ENCODE measurements at regions not wholly inside any gene's neighbourhood (a gene's known extent, or its start where the extent isn't known, plus 50 kb on each side); places are given as distances from the start of the nearest gene placed in this dataset.
"Not testable (repeated sequence)": the region's sequence is repeated elsewhere in the genome, so short reads cannot be mapped to it uniquely, and the experiment has no call there.

DNA sequence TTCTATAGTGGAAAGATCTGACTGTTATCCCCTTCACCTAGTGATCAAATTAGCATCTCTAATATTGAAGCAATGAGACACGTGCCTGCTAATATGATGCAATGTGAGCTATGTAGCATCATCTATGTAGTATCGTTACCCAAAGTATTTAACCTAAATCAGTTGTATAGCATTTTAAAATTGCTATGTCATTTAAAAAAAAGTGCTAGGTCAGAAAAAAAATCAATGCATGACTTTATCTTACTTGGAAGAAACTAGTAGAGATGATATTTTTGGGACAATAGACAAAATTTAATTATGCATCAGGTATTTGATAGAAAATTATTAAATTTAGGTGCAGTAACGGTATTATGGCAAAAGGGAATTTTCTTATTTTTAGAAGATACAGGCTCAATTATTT lies 157.3 kb downstream of the CCDC71L start:
- DNase-seq (ENCODE audit: low read depth, low spot score), result no peak
- ChIA-PET POLR2A (no interaction called here), CTCF (interaction anchor here (1.0 kb wide), 1 partner anchor 39 kb away, joined by 5 read pairs; no protein-coding TSS in a partner anchor)
- no peak overlapping the region for H3K4me3 ChIP-seq (ENCODE audit: low read depth, low read length)
- TF ChIP-seq CTCF (IDR thresholded peaks at IDR 0.05; ENCODE audit: low read depth, low read length), result no peak
- no peaks in the 10 kb centered on the region for H3K9me3 ChIP-seq (ENCODE audit: control insufficient read depth, insufficient read depth, low read length)
- H3K27ac ChIP-seq (ENCODE audit: low read depth, low read length), result no peak overlapping the region
- no peaks in the 10 kb centered on the region for H3K27me3 ChIP-seq (ENCODE audit: control insufficient read depth, insufficient read depth, low read length)

GRCh38 chr7:106501605-106502580 lies 159.1 kb downstream of the CCDC71L start:
- no peak for DNase-seq (ENCODE audit: low read depth, low spot score)
- ChIA-PET POLR2A (no interaction called here), CTCF (interaction anchor here (1.0 to 1.5 kb wide), 2 partner anchors 325 to 336 kb away, joined by 4 to 6 read pairs; no protein-coding TSS in a partner anchor)
- Histone ChIP-seq H3K4me3 (ENCODE audit: low read depth, low read length) (no peak overlapping the region), H3K9me3 (ENCODE audit: control insufficient read depth, insufficient read depth, low read length) (no peaks in the 10 kb centered on the region), H3K27me3 (ENCODE audit: control insufficient read depth, insufficient read depth, low read length) (no peaks in the 10 kb centered on the region), H3K27ac (ENCODE audit: low read depth, low read length) (no peak overlapping the region)
- no peak for TF ChIP-seq CTCF (IDR thresholded peaks at IDR 0.05; ENCODE audit: low read depth, low read length)

DNA sequence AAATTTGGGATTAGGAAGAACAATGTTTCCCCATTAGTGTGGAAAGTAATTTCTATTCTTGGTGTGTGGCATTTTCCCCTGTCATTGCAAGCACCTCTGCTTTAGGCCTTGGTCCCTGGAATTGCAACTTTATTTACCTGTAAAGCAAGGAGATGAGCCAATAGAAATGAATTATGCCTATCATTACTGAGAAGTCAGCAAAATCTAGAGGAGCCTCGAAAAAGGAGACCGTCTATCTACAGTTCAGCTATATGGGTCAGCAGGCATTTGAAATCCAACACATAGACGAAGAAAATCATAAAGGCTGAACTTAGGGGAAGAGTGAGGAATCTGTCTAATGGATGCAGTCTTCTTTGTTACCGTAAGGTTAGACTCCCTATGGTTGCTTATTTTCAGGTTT lies 161.1 kb downstream of the CCDC71L start:
- Histone ChIP-seq H3K27ac (ENCODE audit: low read depth, low read length) (no peak overlapping the region), H3K27me3 (ENCODE audit: control insufficient read depth, insufficient read depth, low read length) (no peaks in the 10 kb centered on the region), H3K9me3 (ENCODE audit: control insufficient read depth, insufficient read depth, low read length) (no peaks in the 10 kb centered on the region), H3K4me3 (ENCODE audit: low read depth, low read length) (no peak overlapping the region)
- ChIA-PET POLR2A (no interaction called here), CTCF (no interaction called here)
- no peak for TF ChIP-seq CTCF (IDR thresholded peaks at IDR 0.05; ENCODE audit: low read depth, low read length)
- no peak for DNase-seq (ENCODE audit: low read depth, low spot score)

- H3K9me3 ChIP-seq (ENCODE audit: control insufficient read depth, insufficient read depth, low read length); H3K27me3 ChIP-seq (ENCODE audit: control insufficient read depth, insufficient read depth, low read length); POLR2A ChIA-PET; H3K27ac ChIP-seq (ENCODE audit: low read depth, low read length); DNase-seq (ENCODE audit: low read depth, low spot score); H3K4me3 ChIP-seq (ENCODE audit: low read depth, low read length): not testable (repeated sequence)
- CTCF ChIA-PET, result interaction anchor here (0.6 kb wide), 1 partner anchor 45 kb away, joined by 3 read pairs; no protein-coding TSS in a partner anchor
These were observed 163.0 kb downstream of the CCDC71L start for GRCh38 chr7:106498005-106498404.

- ChIA-PET POLR2A (no interaction called here), CTCF (no interaction called here)
- peaks cover 5% of the 10 kb centered on the region; the same call in 1 of the 2 replicates for H3K9me3 ChIP-seq (ENCODE audit: control insufficient read depth, insufficient read depth, low read length)
- TF ChIP-seq CTCF (IDR thresholded peaks at IDR 0.05; ENCODE audit: low read depth, low read length), result no peak
- H3K4me3 ChIP-seq (ENCODE audit: low read depth, low read length), result no peak overlapping the region
- no peak for DNase-seq (ENCODE audit: low read depth, low spot score)
- no peaks in the 10 kb centered on the region for H3K27me3 ChIP-seq (ENCODE audit: control insufficient read depth, insufficient read depth, low read length)
- no peak overlapping the region for H3K27ac ChIP-seq (ENCODE audit: low read depth, low read length)
These were observed 167.8 kb downstream of the CCDC71L start for GRCh38 chr7:106493041-106493731.

Data from AG04450 (cell line).